ENCODE measurements at regions not wholly inside any gene's neighbourhood (a gene's known extent, or its start where the extent isn't known, plus 50 kb on each side); places are given as distances from the start of the nearest gene placed in this dataset.

GRCh38 chr20:4444404-4444803 is 195.3 kb upstream of the ADRA1D start:
- intact Hi-C loops (cut with DNase I; ENCODE audit: low total_unique reads), result no loop called here

GRCh38 chr20:4443016-4443415 is 193.9 kb upstream of the ADRA1D start:
- intact Hi-C loops (cut with DNase I; ENCODE audit: low total_unique reads), result no loop called here
- DNase-seq, result no peak
- Histone ChIP-seq H3K27ac (no peak overlapping the region), H3K36me3 (ENCODE audit: low read depth, missing control alignments) (no peaks in the 10 kb centered on the region), H3K27me3 (no peaks in the 10 kb centered on the region), H3K4me3 (no peak overlapping the region), H3K4me1 (no peaks in the 10 kb centered on the region), H3K9me3 (no peaks in the 10 kb centered on the region)
- WGBS, 2 donors, result 78 to 85% methylated on average over 4 of the region's 4 CpGs
- TF ChIP-seq POLR2A (IDR thresholded peaks at IDR 0.05), result no peak
- TF ChIP-seq CTCF (IDR thresholded peaks at IDR 0.05), result no peak

More at GRCh38 chr20:4444404-4444803, 195.3 kb upstream of the ADRA1D start:
- Histone ChIP-seq H3K27ac (no peak overlapping the region), H3K4me3 (no peak overlapping the region), H3K4me1 (no peaks in the 10 kb centered on the region), H3K36me3 (ENCODE audit: low read depth, missing control alignments) (no peaks in the 10 kb centered on the region), H3K27me3 (no peaks in the 10 kb centered on the region), H3K9me3 (no peaks in the 10 kb centered on the region)
- no peak for DNase-seq
- 89 to 90% methylated on average over 2 of the region's 2 CpGs for WGBS, 2 donors
- no peak for TF ChIP-seq CTCF (IDR thresholded peaks at IDR 0.05)
- no peak for TF ChIP-seq POLR2A (IDR thresholded peaks at IDR 0.05)

- H3K9me3 ChIP-seq, result no peaks in the 10 kb centered on the region
- no peak for DNase-seq
- H3K36me3 ChIP-seq (ENCODE audit: low read depth, missing control alignments), result no peaks in the 10 kb centered on the region
- intact Hi-C loops (cut with DNase I; ENCODE audit: low total_unique reads), result no loop called here
- H3K4me3 ChIP-seq, result no peak overlapping the region
- no peaks in the 10 kb centered on the region for H3K4me1 ChIP-seq
- H3K27ac ChIP-seq, result no peak overlapping the region
- no peaks in the 10 kb centered on the region for H3K27me3 ChIP-seq
- TF ChIP-seq CTCF (IDR thresholded peaks at IDR 0.05) (no peak), POLR2A (IDR thresholded peaks at IDR 0.05) (no peak)
- 94 to 95% methylated on average over 3 of the region's 3 CpGs for WGBS, 2 donors
Measured at GRCh38 chr20:4441871-4442270, 192.8 kb upstream of the ADRA1D start.

- no peaks in the 10 kb centered on the region for H3K27me3 ChIP-seq
- DNase-seq, result no peak
- no peaks in the 10 kb centered on the region for H3K36me3 ChIP-seq (ENCODE audit: low read depth, missing control alignments)
- TF ChIP-seq POLR2A (IDR thresholded peaks at IDR 0.05) (no peak), CTCF (IDR thresholded peaks at IDR 0.05) (no peak)
- H3K4me1 ChIP-seq, result no peaks in the 10 kb centered on the region
- intact Hi-C loops (cut with DNase I; ENCODE audit: low total_unique reads), result no loop called here
- no peak overlapping the region for H3K27ac ChIP-seq
- WGBS, 2 donors, result 96 to 97% methylated on average over 2 of the region's 2 CpGs
- H3K4me3 ChIP-seq, result no peak overlapping the region
- H3K9me3 ChIP-seq, result no peaks in the 10 kb centered on the region
Measured at GRCh38 chr20:4441191-4441590, 192.1 kb upstream of the ADRA1D start.

- no peaks in the 10 kb centered on the region for H3K27me3 ChIP-seq
- TF ChIP-seq POLR2A (IDR thresholded peaks at IDR 0.05), result no peak
- no peak for TF ChIP-seq CTCF (IDR thresholded peaks at IDR 0.05)
- H3K4me1 ChIP-seq, result no peaks in the 10 kb centered on the region
- DNase-seq, result no peak
- H3K36me3 ChIP-seq (ENCODE audit: low read depth, missing control alignments), result no peaks in the 10 kb centered on the region
- intact Hi-C loops (cut with DNase I; ENCODE audit: low total_unique reads), result no loop called here
- 82 to 87% methylated on average over 5 of the region's 5 CpGs for WGBS, 2 donors
- no peak overlapping the region for H3K27ac ChIP-seq
- H3K9me3 ChIP-seq, result no peaks in the 10 kb centered on the region
- H3K4me3 ChIP-seq, result no peak overlapping the region
Measured at GRCh38 chr20:4439461-4439860, 190.4 kb upstream of the ADRA1D start.
